H1 (cell line): ENCODE measurements at regions not wholly inside any gene's neighbourhood (a gene's known extent, or its start where the extent isn't known, plus 50 kb on each side); places are given as distances from the start of the nearest gene placed in this dataset.

ENCODE experiments used
- SIRT6 ChIP-seq: IDR thresholded peaks from one replicate; pipeline ENCODE4 v1.7.1; 2012; ENCODE audit warnings: low read length, inconsistent platforms

GRCh38 chr2:237196866-237197618, 111.4 kb downstream of the COPS8 start (continued):
- TF ChIP-seq SIRT6 = no peak
